Fibroblast of the aortic adventitia (primary cell): ENCODE measurements at regions not wholly inside any gene's neighbourhood (a gene's known extent, or its start where the extent isn't known, plus 50 kb on each side); places are given as distances from the start of the nearest gene placed in this dataset.

Experiments
- DNase-seq: peaks from one replicate; pipeline ENCODE4 v3.0.0-alpha.2; 2010; ENCODE audit warnings: low read depth
- H3K4me3 ChIP-seq: 2 replicates; pipeline ENCODE4 v1.5.1; 2011; ENCODE audit warnings: low read depth, mild to moderate bottlenecking, control low read depth, low read length, moderate library complexity
- CTCF ChIP-seq: IDR thresholded peaks from 2 replicates; pipeline ENCODE4 v1.5.1; 2011; ENCODE audit warnings: mild to moderate bottlenecking, low read length, control low read depth, inconsistent platforms; ENCODE audit not compliant: insufficient read depth

DNA sequence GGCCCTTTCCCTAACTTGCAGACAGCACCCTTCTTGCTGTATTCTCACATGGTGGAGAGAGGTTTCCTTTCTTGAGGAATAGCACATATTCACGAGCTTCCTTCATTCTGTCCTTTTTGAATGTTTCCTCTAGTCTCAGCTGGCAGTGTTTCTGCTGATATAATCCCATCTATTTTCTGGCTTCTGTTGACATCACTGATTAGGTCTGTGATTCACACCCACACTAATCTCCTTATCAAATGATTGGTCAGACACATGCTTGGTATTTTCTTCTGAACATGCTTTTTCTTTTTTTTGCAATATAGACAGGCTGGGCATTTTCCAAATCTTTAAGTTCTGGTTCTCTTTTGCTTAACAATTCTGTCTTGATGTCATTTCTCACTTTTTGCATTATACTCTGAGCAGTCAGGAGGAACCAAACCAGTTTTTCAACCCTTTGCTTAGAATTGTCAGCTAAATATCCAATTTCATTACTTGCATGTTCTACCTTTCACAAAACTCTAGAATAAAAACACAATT, 65.4 kb downstream of the OXSM start:
- H3K4me3 ChIP-seq = no peak overlapping the region
- peak; percentile 26 for DNase-seq
- no peak for TF ChIP-seq CTCF

- no peak overlapping the region for H3K4me3 ChIP-seq
- peak; percentile 91 for TF ChIP-seq CTCF
- DNase-seq = peak; percentile 71
Measured at GRCh38 chr3:25856902-25857518, 67.1 kb downstream of the OXSM start.

GRCh38 chr3:25861566-25861965, 71.7 kb downstream of the OXSM start:
- TF ChIP-seq CTCF = no peak
- no peak overlapping the region for H3K4me3 ChIP-seq
- DNase-seq = no peak

DNA sequence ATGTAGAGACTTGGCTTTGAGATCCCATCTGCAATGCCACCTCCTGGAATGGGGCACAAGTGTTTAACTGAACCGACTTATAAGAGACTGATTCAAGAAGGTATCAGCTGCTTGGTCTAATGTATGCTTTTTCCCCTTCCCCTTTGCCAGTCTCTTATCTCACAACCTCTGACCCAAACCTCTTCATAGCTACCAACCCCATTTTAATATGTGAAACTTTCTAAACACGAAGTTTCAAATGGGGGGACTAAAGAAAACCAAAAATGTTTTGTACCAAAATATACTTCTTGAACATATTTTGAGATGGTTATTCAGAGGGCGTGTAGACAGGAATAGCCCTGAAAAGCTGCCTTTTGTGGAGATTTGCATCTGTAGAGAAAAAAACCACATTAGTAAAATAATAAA, 73.1 kb downstream of the OXSM start:
- no peak for DNase-seq
- no peak overlapping the region for H3K4me3 ChIP-seq
- TF ChIP-seq CTCF = no peak

- no peak overlapping the region for H3K4me3 ChIP-seq
- peak; percentile 7 for TF ChIP-seq CTCF
- DNase-seq = no peak
Measured at GRCh38 chr3:25863416-25863959, 73.6 kb downstream of the OXSM start.

- DNase-seq = peak; percentile 12
- no peak overlapping the region for H3K4me3 ChIP-seq
- no peak for TF ChIP-seq CTCF
Measured at GRCh38 chr3:25870452-25870851, 80.6 kb downstream of the OXSM start.
